Natural killer cell (primary cell): ENCODE measurements at regions not wholly inside any gene's neighbourhood (a gene's known extent, or its start where the extent isn't known, plus 50 kb on each side); places are given as distances from the start of the nearest gene placed in this dataset.

Experiments used
- ATAC-seq, 3 donors: fragments of 150-1000 bp in 2 of 3; fragments of 200-7000 bp in 1 of 3; cut with Tn5 transposase; 1 replicate in 1 of 3; 2 replicates in 2 of 3; pipeline ENCODE4 v1.10.0; 2021; ENCODE audit warnings: mild to moderate bottlenecking in 2 of 3, moderate library complexity in 2 of 3
- DNase-seq, 2 donors: peaks; one replicate each; pipeline versions ENCODE4 v3.0.0 to v3.0.0-alpha.2; 2013 to 2021; ENCODE audit warnings: mixed read lengths in 1 of 2
- H3K27ac ChIP-seq: one replicate; pipeline ENCODE4 v1.5.1; 2013; ENCODE audit warnings: mild to moderate bottlenecking, low read length
- H3K27me3 ChIP-seq: one replicate; pipeline ENCODE4 v1.6.1; 2013; ENCODE audit warnings: low read length; ENCODE audit not compliant: control insufficient read depth, insufficient read depth
- H3K36me3 ChIP-seq: one replicate; pipeline ENCODE4 v1.6.1; 2013; ENCODE audit warnings: low read length; ENCODE audit not compliant: control insufficient read depth, insufficient read depth
- H3K4me1 ChIP-seq: one replicate; pipeline ENCODE4 v1.6.1; 2013; ENCODE audit warnings: low read length; ENCODE audit not compliant: control insufficient read depth, insufficient read depth
- H3K4me3 ChIP-seq: one replicate; pipeline ENCODE4 v1.5.1; 2013; ENCODE audit warnings: low read length
- H3K9me3 ChIP-seq: one replicate; pipeline ENCODE4 v1.6.1; 2013; ENCODE audit warnings: low read length; ENCODE audit not compliant: control insufficient read depth, insufficient read depth
- H3K27ac Mint-ChIP-seq, 2 donors: one replicate each; pipeline ENCODE4 v1.8.0; 2022; ENCODE audit warnings: mild to moderate bottlenecking in 2 of 2, mixed read lengths in 2 of 2, moderate library complexity in 1 of 2
- H3K27me3 Mint-ChIP-seq, 2 donors: one replicate each; pipeline ENCODE4 v1.8.0; 2022; ENCODE audit warnings: low read depth in 2 of 2, mixed read lengths in 2 of 2
- H3K36me3 Mint-ChIP-seq: one replicate; pipeline ENCODE4 v1.8.0; 2022; ENCODE audit warnings: mixed read lengths
- H3K4me1 Mint-ChIP-seq, 2 donors: one replicate each; pipeline ENCODE4 v1.8.0; 2022; ENCODE audit warnings: mixed read lengths in 2 of 2
- H3K4me3 Mint-ChIP-seq: one replicate; pipeline ENCODE4 v1.8.0; 2022; ENCODE audit warnings: mild to moderate bottlenecking, moderate library complexity, mixed read lengths
- H3K9me3 Mint-ChIP-seq, 2 donors: one replicate each; pipeline ENCODE4 v1.8.0; 2022; ENCODE audit warnings: mixed read lengths in 2 of 2
- WGBS: methylation state at CpG from one replicate; pipeline ENCODE4 v1.1.7; 2013; ENCODE audit warnings: missing lambda C conversion rate; ENCODE audit not compliant: insufficient coverage; 5-methylcytosine and 5-hydroxymethylcytosine counted together
- intact Hi-C: fragments of 100-400 bp; cut with micrococcal nuclease; formaldehyde crosslinking; loops from one replicate; pipeline ENCODE4 v1.14.2; 2022
- TF ChIP-seq, protein P1 (sequence below): fragments of 200-600 bp; IDR thresholded peaks from one replicate; pipeline ENCODE4 v1.8.0; 2022; ENCODE audit warnings: antibody characterized with exemption

DNA sequence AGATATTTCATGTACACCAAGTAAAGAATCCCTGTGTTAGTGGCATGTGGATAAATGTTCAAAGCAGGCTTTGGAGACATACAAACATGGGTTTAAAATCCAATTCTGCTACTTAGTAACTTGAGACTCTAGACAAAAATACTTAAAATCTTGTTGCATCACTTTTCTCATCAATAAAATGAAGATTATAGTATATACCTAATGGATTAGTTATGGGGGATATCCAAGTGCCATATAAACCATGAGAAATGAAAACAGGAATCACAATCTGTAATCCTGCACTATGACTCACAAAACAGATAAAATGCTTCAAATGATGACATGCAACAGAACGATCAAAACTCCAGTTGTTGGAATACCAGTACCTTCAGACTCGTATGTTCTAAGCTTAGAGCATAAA, 496.0 kb upstream of the RGMA start:
- H3K27ac ChIP-seq = no peak overlapping the region
- Mint-ChIP-seq H3K9me3 (no peaks in the 10 kb centered on the region), H3K4me1 (no peaks in the 10 kb centered on the region), H3K4me3 (no peak overlapping the region), H3K27me3 (peaks cover 21 to 57% of the 10 kb centered on the region in 2 donors), H3K36me3 (no peaks in the 10 kb centered on the region), H3K27ac (no peak overlapping the region)
- H3K36me3 ChIP-seq = no peaks in the 10 kb centered on the region
- DNase-seq (no peak), ATAC-seq (no peak)
- TF ChIP-seq, protein P1, sequence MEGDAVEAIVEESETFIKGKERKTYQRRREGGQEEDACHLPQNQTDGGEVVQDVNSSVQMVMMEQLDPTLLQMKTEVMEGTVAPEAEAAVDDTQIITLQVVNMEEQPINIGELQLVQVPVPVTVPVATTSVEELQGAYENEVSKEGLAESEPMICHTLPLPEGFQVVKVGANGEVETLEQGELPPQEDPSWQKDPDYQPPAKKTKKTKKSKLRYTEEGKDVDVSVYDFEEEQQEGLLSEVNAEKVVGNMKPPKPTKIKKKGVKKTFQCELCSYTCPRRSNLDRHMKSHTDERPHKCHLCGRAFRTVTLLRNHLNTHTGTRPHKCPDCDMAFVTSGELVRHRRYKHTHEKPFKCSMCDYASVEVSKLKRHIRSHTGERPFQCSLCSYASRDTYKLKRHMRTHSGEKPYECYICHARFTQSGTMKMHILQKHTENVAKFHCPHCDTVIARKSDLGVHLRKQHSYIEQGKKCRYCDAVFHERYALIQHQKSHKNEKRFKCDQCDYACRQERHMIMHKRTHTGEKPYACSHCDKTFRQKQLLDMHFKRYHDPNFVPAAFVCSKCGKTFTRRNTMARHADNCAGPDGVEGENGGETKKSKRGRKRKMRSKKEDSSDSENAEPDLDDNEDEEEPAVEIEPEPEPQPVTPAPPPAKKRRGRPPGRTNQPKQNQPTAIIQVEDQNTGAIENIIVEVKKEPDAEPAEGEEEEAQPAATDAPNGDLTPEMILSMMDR = no peak
- H3K4me3 ChIP-seq = no peak overlapping the region
- WGBS = 87% methylated on average over 2 of the region's 2 CpGs
- H3K27me3 ChIP-seq = peaks cover 3% of the 10 kb centered on the region
- no peaks in the 10 kb centered on the region for H3K9me3 ChIP-seq
- intact Hi-C loops = no loop called here
- H3K4me1 ChIP-seq = no peaks in the 10 kb centered on the region

DNA sequence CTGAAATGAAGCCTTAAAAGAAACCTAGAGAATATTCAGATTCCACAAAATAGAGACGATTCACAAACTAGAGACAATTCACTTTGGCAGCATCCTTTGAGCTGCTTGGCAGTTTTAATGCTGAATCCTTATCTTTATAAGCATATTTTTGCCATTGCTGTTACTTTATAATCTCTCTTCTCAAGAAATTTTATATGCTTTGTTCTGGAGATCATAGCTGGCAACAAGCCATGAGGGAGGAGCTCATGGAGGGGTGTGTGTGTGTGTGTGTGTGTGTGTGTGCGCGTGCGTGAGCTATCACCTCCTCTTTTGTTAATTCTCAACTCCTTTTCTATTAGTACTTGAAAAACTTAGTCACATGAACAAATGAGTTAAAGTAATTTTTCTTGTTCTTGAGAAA, 495.0 kb upstream of the RGMA start:
- no peaks in the 10 kb centered on the region for H3K9me3 Mint-ChIP-seq
- 92% methylated on average over 1 of the region's 4 CpGs for WGBS
- Histone ChIP-seq H3K9me3 (no peaks in the 10 kb centered on the region), H3K36me3 (no peaks in the 10 kb centered on the region), H3K27me3 (peaks cover 3% of the 10 kb centered on the region), H3K4me3 (no peak overlapping the region), H3K4me1 (no peaks in the 10 kb centered on the region), H3K27ac (no peak overlapping the region)
- no peak overlapping the region for H3K4me3 Mint-ChIP-seq
- H3K27me3 Mint-ChIP-seq = peaks cover 20 to 51% of the 10 kb centered on the region in 2 donors
- ATAC-seq = no peak
- TF ChIP-seq, protein P1 = no peak
- H3K4me1 Mint-ChIP-seq = no peaks in the 10 kb centered on the region
- intact Hi-C loops = no loop called here
- no peak overlapping the region for H3K27ac Mint-ChIP-seq
- DNase-seq = no peak
- H3K36me3 Mint-ChIP-seq = no peaks in the 10 kb centered on the region

DNA sequence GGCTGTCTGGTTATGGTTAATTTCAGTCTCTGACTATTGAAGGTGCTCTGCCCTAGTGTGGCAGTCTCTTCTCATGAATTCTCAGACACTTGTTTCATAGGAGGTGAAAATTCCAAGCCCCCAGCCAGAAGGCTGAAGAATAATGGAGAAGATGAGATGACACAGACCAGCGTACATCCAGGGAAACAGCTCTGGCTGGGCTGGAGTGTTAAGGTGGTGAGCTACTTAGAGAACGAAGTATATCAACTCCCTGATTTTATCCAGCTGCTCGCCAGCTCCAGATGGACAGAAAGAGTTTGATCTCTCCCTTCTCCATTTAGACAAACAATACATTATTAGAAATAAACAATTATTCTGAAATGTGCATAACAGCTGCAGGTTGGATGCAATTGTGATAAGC, 494.5 kb upstream of the RGMA start:
- WGBS = 60% methylated on average over 2 of the region's 3 CpGs
- Histone ChIP-seq H3K36me3 (no peaks in the 10 kb centered on the region), H3K4me3 (no peak overlapping the region), H3K27ac (no peak overlapping the region), H3K9me3 (no peaks in the 10 kb centered on the region), H3K4me1 (no peaks in the 10 kb centered on the region), H3K27me3 (peaks cover 4% of the 10 kb centered on the region)
- H3K27me3 Mint-ChIP-seq = peaks cover 16 to 49% of the 10 kb centered on the region in 2 donors
- TF ChIP-seq, protein P1 = no peak
- no peak for DNase-seq
- H3K36me3 Mint-ChIP-seq = no peaks in the 10 kb centered on the region
- H3K4me3 Mint-ChIP-seq = no peak overlapping the region
- no peak overlapping the region for H3K27ac Mint-ChIP-seq
- no peaks in the 10 kb centered on the region for H3K9me3 Mint-ChIP-seq
- intact Hi-C loops = no loop called here
- H3K4me1 Mint-ChIP-seq = no peaks in the 10 kb centered on the region
- no peak for ATAC-seq

DNA sequence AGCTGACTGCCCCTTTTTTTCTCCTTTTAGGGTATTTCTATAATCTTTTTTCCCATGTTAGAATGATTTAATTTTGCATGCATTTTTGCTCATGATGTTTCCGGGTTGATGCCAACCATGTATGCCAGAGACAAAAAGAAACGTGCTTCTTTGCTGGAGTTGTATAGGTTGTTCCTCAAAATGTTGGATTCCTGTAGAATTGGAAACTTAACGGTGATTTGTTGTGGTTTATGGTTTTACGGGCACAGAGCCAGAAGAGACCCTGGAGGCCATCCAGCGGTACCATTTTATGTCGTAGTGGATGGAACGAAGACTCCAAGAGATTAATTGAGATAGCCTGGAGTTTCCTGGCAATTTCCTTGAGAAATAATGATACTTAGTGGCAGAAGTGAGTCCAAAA, 481.5 kb upstream of the RGMA start:
- H3K27me3 Mint-ChIP-seq = peaks cover 5 to 32% of the 10 kb centered on the region in 2 donors
- H3K36me3 Mint-ChIP-seq = no peaks in the 10 kb centered on the region
- Histone ChIP-seq H3K36me3 (no peaks in the 10 kb centered on the region), H3K27me3 (no peaks in the 10 kb centered on the region), H3K4me3 (no peak overlapping the region), H3K9me3 (no peaks in the 10 kb centered on the region), H3K27ac (no peak overlapping the region), H3K4me1 (no peaks in the 10 kb centered on the region)
- peaks cover 0 to 2% of the 10 kb centered on the region in 2 donors for H3K9me3 Mint-ChIP-seq
- no peaks in the 10 kb centered on the region for H3K4me1 Mint-ChIP-seq
- ATAC-seq = no peak
- no peak overlapping the region for H3K27ac Mint-ChIP-seq
- no peak for DNase-seq
- TF ChIP-seq, protein P1 = no peak
- WGBS = 80% methylated on average over 7 of the region's 7 CpGs
- intact Hi-C loops = no loop called here
- no peak overlapping the region for H3K4me3 Mint-ChIP-seq
